ENCODE measurements at regions not wholly inside any gene's neighbourhood (a gene's known extent, or its start where the extent isn't known, plus 50 kb on each side); places are given as distances from the start of the nearest gene placed in this dataset.

DNA sequence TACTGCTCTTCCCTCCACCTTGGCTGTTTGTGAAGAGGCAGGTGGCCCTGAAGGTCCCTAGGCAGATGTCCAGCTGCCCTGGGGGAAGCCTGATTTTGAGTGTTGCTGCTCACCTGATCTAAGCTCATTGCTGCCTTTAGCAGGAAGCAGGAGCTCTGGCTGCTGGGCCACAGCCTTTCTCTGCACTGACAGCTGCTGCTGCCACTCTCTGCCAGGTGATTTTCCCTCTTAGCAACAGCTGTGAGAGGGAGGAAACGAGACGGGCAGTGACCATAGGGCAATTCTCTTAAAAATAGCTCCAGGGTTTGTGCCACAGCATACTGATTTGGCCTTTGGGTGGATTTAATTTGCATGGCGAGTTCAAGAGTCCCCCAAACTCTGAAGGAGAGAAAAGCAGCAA, 415.8 kb upstream of the SEMA6D start:
- DNase-seq (ENCODE audit: low read depth in 2 of 2), result no peak

DNA sequence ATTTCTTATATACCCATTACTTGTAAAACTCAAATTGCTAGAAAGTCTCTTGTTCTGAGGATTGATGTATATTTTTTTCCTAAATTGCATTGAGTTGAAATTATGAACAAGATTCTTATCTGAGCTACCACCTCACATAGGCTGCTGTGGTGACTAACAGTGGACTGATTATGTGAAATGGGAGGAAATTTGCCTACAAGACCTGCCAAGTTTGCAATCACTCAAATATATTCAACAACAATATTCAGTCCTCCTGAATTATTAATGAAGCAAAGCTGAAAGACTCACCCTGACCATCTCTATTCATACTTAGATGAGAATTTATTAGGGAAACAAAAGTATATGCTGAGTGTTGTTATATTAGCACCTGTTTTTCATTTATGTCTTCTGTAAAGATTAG, 412.6 kb upstream of the SEMA6D start:
- DNase-seq (ENCODE audit: low read depth in 2 of 2), result no peak

DNA sequence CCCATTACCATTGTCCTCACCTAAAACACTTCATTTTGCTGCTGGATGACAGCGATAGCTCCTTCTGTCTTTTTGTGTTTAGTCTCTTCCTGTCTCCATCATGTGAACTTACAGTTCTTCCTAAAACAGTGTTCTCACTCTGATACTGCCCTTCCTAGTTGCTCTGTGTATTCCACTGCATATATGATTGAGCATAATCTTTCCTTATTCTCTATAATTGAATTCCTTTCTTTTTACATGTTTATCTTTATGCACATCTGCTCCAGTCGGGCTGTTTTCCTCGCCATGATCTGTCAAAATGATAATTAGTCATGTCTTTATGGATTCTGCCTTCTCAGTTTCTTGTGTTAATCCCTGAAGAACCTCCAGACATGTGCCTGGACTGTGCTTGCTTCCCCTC, 405.1 kb upstream of the SEMA6D start:
- no peak for DNase-seq (ENCODE audit: low read depth in 2 of 2)

DNA sequence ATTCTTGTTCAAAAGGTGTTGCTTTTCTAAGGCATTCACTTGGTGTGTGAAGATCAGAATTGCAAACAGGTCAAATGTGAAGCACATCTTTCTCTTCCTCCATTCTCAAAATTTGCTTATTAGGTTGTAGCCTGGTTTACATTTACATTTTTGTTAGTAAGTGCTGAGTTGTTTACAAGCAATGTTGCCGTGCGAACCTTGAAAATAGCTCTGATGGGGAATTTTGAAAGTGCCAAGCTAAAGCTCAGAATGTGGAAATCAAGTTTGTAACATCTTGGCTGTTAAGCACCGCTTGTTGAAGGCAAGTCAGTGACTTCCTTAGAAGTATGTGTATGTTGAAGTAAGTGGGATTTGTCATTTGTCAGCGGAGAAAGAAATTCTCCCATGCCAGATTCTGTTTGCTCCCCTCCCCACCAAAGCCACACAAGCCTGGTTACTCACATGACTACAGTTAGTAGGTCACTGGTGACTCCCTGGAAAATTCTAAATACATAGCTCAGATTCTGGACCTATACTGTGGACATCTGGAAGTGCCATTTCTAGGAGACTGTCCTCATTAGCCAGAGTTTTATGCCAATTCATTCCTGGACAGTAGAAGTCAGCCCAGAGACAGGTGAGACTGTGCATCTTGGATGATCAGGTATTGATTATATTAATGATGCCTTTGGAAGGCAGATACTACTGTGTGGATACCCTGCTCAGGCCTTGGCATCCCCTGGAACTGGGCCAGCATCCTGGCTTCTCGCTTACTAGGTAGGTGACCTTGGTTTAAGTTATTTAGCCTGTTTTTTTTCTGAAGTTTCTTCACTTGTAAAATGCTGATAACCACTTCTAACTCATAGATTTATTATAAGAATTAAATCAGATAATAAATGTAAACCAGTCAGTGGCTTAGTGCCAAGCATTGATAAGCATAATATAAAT, 390.6 kb upstream of the SEMA6D start:
- DNase-seq (ENCODE audit: low read depth in 2 of 2), result no peak

DNA sequence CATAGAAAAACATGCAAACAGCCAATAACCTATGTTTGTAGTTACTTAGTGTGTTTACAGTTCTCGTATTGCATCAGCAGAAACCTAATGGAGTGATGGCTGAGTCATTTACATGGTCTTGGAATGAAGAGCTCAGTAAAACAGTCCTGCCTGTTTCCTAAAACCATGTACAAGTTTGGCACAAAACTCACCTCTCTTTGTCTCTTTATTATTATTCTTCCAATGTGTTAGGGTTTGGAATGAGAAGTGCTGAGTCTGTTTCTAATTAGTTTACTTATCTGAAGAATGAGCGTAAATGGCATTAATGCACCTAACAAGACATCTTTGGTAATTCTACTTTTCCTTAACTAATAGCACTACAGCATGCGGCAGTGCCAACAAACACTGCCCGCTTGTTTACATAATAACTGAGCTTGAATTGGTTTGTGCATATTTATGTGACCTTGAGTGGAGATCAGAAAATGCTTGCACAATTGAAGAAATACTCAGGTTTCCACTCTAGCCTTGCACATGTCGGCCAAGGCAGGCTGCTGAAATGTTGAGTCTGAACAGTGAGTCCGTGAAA, 385.4 kb upstream of the SEMA6D start:
- DNase-seq (ENCODE audit: low read depth in 2 of 2), result no peak

DNA sequence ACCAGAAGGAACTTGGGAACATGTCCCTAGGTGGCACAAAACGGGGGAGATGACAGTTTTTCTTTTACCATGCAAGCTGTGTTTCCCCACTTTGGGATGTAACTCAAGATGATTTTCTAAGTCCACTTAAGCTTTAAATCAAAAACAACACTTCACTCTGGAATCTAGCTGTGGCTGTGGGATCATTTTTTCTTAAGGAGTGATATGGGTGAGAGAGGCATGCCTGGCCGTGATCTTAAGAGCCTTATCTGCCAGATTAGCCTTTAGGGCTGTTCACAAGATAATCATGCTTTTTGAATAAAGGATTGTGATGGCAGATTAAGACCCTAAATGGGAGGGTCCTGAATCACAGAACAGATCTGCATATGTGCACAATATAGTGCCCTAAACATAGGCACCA, 384.8 kb upstream of the SEMA6D start:
- no peak for DNase-seq (ENCODE audit: low read depth in 2 of 2)

DNA sequence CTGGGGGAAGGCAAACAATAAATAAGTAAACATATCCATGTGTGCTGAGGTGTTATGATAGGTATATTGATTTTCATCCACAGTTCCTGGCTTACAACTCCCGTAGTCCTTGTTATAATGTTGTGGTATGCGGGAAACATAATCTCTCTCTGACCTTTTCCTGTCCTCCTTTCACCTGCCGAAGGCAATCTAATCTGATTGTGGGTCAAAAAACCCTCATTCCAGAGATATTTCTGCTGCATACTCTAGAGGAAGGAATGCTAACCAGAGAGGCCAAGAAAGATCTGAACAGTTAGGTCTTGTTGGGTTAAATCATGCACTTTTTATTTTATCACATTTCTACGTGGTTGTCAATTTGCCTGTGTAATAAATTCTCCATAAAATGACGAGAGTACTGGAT, 383.6 kb upstream of the SEMA6D start:
- DNase-seq (ENCODE audit: low read depth in 2 of 2), result no peak

DNA sequence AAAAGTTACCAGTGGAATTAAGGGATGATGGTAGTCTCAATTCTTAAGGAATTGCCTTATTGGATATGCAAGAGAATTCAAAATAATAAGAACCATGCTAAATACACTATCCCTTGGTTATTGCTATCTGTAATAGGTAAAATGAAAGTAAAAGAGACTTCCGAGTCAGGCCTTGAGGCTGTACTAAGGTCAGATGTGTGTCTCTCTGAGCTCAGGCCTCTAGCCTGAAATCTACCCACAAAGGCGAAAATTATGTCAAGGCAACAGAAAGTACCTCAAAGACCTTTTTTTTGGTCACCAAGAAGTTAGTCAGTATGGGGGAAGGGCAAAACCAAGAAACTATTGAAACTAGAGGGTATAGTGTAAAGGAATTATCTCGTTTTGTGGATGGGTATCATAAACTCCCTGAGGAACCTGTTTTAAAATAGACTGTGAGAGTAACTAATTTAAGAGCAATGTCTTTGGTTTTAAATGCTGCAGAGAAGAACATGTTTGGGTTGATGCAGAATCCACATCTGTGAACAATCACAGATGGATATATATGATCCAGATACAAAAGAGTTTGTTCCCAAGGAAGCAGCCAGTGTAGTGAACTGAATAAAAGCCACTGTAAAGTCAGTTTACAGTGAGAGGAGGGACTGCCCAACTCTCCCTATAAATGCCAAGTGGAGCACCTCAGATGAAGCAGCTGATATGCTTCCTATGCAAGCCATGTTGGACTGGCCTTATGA, 382.3 kb upstream of the SEMA6D start:
- no peak for DNase-seq (ENCODE audit: low read depth in 2 of 2)

DNA sequence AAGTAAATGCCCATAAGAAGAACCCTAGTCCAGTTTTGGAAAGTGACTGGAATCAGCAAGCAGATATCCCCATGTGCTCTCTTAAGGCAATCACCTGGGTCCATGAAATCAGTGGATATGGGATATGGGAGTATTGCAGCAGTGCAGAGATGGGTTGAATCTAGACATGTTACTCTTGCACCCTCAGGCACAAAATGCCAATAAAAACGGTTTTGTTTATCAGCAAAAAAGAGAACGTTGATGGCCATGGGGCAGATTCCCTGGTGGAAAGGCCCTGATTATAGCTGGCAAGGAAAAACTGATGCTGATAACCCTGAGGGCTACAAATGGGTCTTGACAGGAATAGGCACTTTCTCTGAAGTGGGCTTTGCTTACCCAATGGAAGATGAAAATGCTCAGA, 380.2 kb upstream of the SEMA6D start:
- DNase-seq (ENCODE audit: low read depth in 2 of 2), result no peak

DNA sequence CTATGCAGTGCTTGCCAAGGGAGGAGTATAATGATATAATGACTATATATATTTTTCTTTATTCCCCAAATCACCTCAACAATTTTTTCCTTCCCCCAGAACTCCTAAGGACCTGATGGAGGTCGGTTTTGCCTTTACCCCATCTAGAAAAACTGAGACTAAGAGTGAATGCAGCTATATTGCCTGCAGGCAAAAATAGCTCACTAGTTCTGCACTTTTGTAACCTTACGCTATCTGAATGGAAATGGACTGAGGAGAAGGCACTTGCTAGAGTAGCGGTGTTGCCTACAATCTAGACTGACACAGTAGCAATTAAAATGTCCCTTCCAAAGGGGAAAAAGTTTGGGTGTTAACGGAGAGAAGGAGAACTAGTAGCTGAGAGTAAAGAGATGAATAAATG, 379.5 kb upstream of the SEMA6D start:
- no peak for DNase-seq (ENCODE audit: low read depth in 2 of 2)

DNA sequence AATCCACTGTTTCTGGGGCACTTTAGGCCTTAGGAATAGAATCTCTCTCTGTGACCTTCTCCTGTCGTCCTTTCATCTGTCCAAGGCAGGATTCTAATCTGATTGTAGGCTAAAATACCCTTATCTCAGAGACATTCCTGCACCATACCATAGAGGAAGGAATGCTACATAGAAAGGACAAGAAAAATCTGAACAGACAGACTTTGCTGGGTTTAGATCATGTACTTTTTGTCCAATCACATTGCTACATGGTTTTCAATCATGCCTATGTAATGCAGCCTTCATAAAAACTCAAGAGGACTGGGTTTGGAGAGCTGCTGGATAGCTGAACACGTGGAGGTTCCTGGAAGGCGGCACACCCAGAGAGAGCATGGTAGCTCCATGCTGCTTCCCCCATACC, 378.5 kb upstream of the SEMA6D start:
- no peak for DNase-seq (ENCODE audit: low read depth in 2 of 2)

DNA sequence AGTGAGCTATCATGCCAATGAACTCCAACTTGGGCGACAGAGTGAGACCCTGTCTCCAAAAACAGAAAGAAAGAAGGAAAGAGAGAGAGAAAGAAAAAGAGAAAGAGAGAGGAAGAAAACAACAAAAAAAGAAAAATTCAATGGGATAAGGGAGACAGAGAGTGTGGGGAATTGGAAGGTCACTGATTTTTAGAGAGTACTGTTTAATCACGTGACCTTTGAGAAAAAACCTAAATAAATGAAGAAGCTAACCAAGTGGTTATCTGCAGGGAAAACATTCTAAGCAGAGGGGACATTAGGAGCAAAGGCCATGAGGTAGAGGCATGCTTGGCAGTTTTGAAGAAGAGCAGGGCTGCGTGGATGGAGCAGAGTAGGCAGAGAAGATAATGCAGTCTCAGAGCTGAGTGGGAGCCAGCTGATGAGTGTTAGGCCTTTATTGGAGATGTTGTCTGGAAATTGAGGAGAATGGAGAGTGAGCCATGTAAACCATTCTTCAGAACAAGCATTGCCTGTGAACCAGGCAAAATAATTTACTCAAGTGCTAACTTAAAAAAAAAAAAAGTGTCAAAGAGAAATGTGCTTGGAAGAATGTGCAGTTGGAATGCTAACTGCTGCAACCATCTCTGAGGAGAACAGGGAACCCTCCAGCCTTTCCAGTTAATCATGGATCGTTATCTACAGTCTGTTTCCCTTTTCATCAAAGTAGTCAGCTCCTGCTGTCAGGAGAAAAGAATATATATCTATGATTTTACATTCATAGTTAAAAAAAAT, 377.3 kb upstream of the SEMA6D start:
- no peak for DNase-seq (ENCODE audit: low read depth in 2 of 2)

DNA sequence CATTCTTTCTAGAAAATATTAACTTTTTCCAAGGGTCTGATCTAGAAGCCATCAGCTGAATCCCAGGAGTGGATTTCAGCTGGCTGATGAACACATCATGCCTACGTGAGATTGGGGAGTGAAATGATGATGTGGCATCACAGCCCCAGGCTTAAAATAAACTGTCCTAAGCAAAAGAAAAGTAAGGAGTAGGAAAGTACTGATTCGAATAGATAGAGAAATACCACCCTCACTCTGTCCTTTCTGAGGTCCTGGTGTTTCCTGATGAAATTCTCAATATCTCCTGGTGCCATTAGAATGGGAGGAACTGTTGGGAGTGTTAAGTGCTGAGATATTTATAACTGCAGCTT, 376.8 kb upstream of the SEMA6D start:
- DNase-seq (ENCODE audit: low read depth in 2 of 2), result no peak

DNA sequence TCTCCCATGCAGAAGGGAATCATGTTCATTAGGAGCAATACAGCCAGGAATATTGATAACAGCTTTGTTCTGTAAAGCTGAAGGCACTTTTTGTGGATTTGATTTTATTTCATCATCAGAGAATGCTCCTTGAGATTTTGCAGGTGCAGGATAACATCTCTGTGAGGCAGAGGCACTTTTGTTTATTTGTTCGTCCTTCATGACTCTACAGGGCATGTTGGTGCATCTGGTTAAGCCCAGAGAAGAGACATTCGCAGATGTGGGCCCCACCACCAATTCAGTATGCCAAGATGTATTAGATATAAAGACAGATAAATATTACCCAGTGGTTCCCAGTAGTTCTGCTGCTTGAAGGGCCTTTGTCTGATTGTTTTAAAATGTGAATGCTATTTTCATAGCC, 368.1 kb upstream of the SEMA6D start:
- DNase-seq (ENCODE audit: low read depth in 2 of 2), result no peak

DNA sequence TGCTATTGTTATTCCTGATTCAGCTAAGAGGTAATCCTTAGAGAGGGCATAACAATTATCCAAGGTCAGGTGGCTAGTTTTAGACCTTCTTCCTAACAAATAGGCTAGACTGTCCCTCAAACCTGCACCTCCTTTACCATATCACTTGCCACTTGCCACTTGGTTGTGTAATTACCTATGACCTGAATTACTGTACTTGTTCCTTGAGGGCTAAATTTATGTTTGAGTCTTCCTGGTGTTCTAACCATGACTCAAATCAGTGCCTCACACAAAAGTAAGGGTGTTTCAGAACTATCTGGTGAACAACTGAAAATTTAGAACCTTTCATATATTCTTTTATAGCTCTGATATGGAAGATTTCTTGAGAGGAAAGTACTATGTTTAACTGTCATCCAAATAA, 365.8 kb upstream of the SEMA6D start:
- DNase-seq (ENCODE audit: low read depth in 2 of 2), result no peak

DNA sequence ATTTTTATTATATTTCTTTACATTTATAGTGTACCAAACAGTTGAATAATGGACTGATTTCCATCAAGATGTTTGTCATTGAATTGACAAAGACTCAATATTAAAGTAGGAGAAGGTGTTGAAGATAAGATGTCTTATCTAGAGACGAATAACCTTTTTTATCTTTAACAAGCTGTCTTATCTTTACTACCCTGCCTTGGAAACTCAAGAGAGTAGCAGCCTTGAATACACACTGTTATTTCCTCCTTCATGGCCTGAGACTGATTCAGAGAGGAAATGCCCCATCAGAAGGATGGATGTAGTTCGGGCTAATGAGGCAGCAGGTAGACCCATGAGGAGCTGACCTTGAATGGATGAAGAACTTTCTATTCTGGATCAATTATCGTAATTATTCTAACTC, 365.1 kb upstream of the SEMA6D start:
- DNase-seq (ENCODE audit: low read depth in 2 of 2), result no peak

DNA sequence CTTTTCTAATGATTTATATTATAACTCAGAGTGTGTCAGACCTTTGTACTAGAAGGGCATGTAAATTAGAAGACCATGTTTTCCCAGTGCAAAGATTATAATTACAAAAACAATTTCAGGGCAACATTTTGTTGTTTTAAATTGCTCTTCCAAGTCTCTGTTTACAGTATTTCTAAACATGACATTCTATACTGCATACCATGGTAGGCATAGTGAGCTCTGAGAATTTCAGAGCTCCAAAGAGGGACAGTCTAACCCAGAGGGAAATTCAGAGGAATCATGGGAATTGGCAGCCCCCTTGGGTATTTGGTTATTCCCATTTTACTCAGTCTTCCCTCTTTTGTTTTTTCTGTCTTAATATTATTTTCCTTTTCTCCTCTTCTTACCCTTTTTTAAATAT, 361.5 kb upstream of the SEMA6D start:
- no peak for DNase-seq (ENCODE audit: low read depth in 2 of 2)

DNA sequence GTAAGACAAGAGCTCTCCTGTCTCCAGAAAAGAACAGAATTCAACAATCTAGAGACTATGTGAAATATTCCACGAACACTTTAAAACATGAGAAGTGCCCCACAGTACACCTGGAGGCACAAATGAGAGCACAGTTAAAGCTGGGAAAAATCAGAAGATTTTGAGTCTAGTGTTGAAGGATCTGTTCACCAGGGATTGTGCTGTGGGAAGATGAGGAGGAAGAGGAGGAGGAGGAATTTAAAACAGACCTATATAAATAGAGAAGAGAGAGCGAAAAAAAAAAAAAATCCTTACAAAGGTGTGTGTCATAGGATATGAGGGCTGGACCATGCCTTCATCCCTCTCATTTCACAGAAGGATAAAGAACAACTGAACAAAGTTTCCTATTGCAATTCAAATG, 361.0 kb upstream of the SEMA6D start:
- no peak for DNase-seq (ENCODE audit: low read depth in 2 of 2)

DNA sequence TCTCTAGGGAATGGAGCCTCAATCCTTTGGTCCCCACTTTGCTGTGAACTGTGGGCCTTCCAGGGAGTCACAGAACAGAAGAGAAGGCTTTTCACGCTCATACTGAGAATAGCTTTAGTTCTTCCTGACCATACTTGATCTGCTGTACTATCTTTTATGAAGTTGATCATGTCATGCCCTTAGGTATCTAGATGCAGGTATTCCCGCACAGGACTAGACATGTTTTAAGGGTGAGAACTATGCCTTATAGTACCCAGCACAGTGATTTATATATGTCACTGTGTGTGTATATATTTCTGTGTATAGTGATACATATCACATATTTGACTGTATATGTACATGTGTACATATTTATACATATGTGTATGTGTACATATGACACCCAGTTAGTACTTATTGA, 358.4 kb upstream of the SEMA6D start:
- no peak for DNase-seq (ENCODE audit: low read depth in 2 of 2)

DNA sequence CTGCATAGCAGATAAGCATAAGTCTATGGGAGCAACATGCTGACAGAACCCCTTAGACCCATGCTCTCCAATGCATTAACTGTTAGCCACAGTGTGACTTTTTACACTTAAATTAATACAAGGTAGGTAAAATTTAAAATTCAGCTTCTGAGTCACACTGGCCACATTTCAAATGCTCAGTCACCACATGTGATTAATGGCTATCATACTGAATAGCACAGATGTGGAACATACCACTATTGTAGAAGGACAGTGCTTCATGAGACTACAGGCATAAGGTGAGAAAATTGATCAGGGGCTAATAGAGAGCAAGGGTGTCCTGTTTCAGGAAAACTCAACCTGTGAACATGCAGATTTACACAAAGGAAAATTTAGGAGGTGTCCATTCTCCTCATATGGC, 357.0 kb upstream of the SEMA6D start:
- no peak for DNase-seq (ENCODE audit: low read depth in 2 of 2)

DNA sequence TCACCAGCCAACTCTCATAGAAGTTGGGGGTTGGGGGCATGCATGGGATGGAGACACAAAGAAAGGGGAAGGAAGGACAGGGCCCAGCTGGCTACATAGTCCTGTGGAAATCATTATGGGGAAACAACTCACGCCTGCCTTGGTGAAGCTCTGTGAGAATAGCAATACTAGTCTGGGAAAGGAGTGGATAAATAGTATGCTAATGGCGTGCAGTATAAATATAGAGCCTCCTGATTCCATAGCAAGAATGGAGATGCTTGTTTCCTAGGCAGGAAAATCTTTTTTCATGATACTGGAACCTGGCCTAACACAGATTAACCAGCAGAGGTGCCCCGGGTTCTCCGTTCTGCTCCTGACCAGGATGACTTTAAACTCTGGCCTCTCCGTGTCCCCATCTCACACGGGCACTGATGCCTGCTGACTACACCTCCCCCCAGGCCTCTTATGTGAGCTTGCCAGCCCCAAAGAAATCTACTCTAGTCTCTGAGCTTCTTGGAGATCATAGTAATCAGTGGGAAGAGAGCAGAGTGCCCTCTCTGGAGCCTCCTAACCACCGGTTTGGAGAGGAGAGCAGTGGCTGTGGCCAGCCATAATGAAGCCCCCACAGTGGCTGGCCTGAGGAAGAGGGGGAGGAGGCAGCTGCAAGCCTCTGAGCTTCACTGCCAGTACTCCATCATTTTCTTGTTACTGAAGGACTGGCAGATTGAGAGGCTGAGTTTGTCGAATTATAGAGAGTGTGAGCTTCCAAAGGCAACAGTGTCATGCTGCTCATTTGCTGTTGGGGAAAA, 355.0 kb upstream of the SEMA6D start:
- DNase-seq (ENCODE audit: low read depth in 2 of 2), result no peak

DNA sequence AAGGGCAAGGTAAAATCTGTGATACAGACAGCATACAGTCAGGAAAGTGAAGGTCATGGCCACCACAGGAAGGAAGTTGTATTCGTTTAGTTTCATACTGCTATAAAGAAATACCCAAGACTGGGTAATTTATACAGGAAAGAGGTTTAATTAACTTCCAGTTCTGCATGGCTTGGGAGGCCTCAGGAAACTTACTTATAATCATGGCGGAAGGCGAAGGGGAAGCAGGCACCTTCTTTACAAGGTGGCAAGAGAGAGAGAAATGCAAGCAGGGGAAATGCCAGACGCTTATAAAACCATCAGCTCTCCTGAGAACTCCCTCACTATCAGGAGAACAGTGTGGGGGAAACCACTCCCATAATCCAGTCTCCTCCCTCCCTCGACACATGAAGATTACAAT, 353.7 kb upstream of the SEMA6D start:
- no peak for DNase-seq (ENCODE audit: low read depth in 2 of 2)
